ENCODE measurements at regions not wholly inside any gene's neighbourhood (a gene's known extent, or its start where the extent isn't known, plus 50 kb on each side); places are given as distances from the start of the nearest gene placed in this dataset.

DNA sequence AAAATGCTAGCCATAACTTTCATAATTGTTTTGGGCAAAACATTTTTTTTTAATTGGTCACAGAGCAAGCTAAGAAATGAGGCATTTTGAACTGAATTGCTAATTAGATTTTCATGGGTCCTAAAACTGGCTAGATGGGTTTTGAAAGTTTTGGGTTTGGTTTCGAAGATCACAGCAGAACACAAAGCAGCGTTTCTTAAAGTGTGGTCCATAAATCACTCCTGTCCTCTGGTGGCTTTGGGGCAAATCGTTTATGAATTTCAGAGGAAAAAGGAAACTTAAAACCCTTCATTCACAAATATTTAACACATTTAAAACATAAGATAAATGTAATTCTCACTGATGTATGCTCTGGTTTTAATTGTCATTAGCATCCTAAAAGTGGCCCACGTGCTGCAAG, 503.7 kb downstream of the SPATA31D1 start:
- H2BK12ac ChIP-seq (ENCODE audit: insufficient read length, low read depth, low read length), result no peak overlapping the region
- no peak overlapping the region for H2BK15ac ChIP-seq (ENCODE audit: low read depth, low read length)
- H3K27me3 ChIP-seq (ENCODE audit: insufficient read depth, low read length), result no peaks in the 10 kb centered on the region
- no peak overlapping the region for H2BK20ac ChIP-seq (ENCODE audit: low read depth, low read length, poor library complexity, severe bottlenecking)
- no peak overlapping the region for H3K14ac ChIP-seq (ENCODE audit: insufficient read depth, low read length)
- Mint-ChIP-seq H3K36me3 (ENCODE audit: insufficient read depth in 1 of 3, low read depth in 3 of 3) (peaks cover 0 to 4% (median 0%) of the 10 kb centered on the region in 3 experiments; a peak in 2 of 7 replicates), H3K9me3 (peaks cover 0 to 4% of the 10 kb centered on the region in 2 experiments; a peak in 3 of 5 replicates), H3K27ac (no peak overlapping the region), H3K4me1 (peaks cover 7 to 11% of the 10 kb centered on the region in 2 experiments; a peak in 3 of 4 replicates), H3K27me3 (ENCODE audit: low read depth) (no peaks in the 10 kb centered on the region), H3K4me3 (no peak overlapping the region)
- WGBS (ENCODE audit: extremely low coverage, insufficient read length, low lambda C conversion rate), result no CpG with 5 or more reads among the region's 4 CpGs
- no peaks in the 10 kb centered on the region for H3K23me2 ChIP-seq (ENCODE audit: insufficient read length, low read depth, low read length, poor library complexity, severe bottlenecking)
- H3K27ac ChIP-seq (ENCODE audit: insufficient read length, low read depth, low read length), result no peak overlapping the region
- peaks cover 2% of the 10 kb centered on the region; the same call in 1 of the 2 replicates for H3K4me1 ChIP-seq (ENCODE audit: insufficient read depth, low read length)
- no peak overlapping the region for H3K9ac ChIP-seq (ENCODE audit: extremely low read depth, insufficient read length, low read length)
- H3K4me2 ChIP-seq (ENCODE audit: insufficient read depth, insufficient read length, low read length), result no peak overlapping the region
- no peak overlapping the region for H3T11ph ChIP-seq (ENCODE audit: low read length)
- no peaks in the 10 kb centered on the region for H3K79me1 ChIP-seq (ENCODE audit: insufficient read depth, low read depth, low read length, poor library complexity, severe bottlenecking)
- TF ChIP-seq, protein P1, sequence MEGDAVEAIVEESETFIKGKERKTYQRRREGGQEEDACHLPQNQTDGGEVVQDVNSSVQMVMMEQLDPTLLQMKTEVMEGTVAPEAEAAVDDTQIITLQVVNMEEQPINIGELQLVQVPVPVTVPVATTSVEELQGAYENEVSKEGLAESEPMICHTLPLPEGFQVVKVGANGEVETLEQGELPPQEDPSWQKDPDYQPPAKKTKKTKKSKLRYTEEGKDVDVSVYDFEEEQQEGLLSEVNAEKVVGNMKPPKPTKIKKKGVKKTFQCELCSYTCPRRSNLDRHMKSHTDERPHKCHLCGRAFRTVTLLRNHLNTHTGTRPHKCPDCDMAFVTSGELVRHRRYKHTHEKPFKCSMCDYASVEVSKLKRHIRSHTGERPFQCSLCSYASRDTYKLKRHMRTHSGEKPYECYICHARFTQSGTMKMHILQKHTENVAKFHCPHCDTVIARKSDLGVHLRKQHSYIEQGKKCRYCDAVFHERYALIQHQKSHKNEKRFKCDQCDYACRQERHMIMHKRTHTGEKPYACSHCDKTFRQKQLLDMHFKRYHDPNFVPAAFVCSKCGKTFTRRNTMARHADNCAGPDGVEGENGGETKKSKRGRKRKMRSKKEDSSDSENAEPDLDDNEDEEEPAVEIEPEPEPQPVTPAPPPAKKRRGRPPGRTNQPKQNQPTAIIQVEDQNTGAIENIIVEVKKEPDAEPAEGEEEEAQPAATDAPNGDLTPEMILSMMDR (conservative IDR thresholded peaks at IDR 0.05), result no peak
- H3K56ac ChIP-seq (ENCODE audit: insufficient read length, low read depth, low read length), result no peak overlapping the region
- no peak for DNase-seq
- H2AFZ ChIP-seq (ENCODE audit: low read length), result no peak overlapping the region
- H3K9me3 ChIP-seq (ENCODE audit: control insufficient read depth, low read depth, low read length), result no peaks in the 10 kb centered on the region
- no peaks in the 10 kb centered on the region for H3K79me2 ChIP-seq (ENCODE audit: insufficient read depth, low read length)
- no peak overlapping the region for H3K23ac ChIP-seq (ENCODE audit: insufficient read length, low read depth, low read length)
- H4K5ac ChIP-seq (ENCODE audit: insufficient read length, low read depth, low read length), result no peak overlapping the region
- no peak overlapping the region for H3K4ac ChIP-seq (ENCODE audit: low read depth, low read length)
- no peak overlapping the region for H2BK120ac ChIP-seq (ENCODE audit: low read depth, low read length, poor library complexity, severe bottlenecking)
- no peak overlapping the region for H2BK5ac ChIP-seq (ENCODE audit: insufficient read length, low read length)
- no peak overlapping the region for H2AK5ac ChIP-seq (ENCODE audit: insufficient read length, low read length)
- H4K20me1 ChIP-seq (ENCODE audit: control insufficient read depth, insufficient read depth, insufficient read length), result no peaks in the 10 kb centered on the region
- H4K91ac ChIP-seq (ENCODE audit: insufficient read length, low read depth, low read length), result no peak overlapping the region
- no peak overlapping the region for H4K8ac ChIP-seq (replicated peaks; ENCODE audit: insufficient read length, low read depth, low read length)
- no peak overlapping the region for H3K18ac ChIP-seq (ENCODE audit: insufficient read length, low read depth, low read length)
